HT1080 (cell line): ENCODE measurements at regions not wholly inside any gene's neighbourhood (a gene's known extent, or its start where the extent isn't known, plus 50 kb on each side); places are given as distances from the start of the nearest gene placed in this dataset.
"Not testable (repeated sequence)": the region's sequence is repeated elsewhere in the genome, so short reads cannot be mapped to it uniquely, and the experiment has no call there.

Source experiments
- DNase-seq: peaks from one replicate; pipeline ENCODE4 v3.0.0-alpha.2; 2015; ENCODE audit warnings: low read depth

DNA sequence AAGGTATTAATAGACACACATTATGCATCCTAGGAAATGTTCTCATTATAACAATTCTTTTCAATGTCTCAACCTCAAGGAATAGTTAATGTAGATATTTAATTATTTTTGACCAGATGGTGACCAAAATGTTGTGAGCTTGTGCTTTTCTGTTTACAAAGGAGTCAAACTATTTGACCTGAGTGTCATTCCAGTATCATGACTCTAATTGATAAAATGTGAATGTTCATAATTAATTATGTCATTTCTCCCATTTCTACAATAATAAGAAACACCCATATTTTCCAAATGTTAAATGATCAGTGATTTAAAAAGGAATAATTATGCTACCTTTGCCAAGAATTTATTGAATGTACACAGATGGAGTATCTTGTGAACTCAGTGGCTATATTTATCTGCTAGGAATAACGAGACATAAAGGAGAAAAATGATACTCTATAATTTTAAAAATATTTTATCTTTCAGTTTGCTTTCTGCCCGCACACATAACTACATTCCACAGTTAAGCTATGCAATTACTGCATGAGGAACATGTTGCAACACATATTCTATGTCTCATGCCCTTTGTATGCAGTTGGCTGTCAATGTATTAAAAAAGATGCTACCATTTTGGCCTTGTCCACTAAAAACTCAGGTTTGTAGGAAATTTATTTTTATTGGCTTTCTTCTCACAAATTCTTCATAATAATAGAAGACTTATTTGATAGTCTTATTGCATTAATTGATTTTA lies 376.7 kb upstream of the CCDC179 start:
- DNase-seq: no peak

DNA sequence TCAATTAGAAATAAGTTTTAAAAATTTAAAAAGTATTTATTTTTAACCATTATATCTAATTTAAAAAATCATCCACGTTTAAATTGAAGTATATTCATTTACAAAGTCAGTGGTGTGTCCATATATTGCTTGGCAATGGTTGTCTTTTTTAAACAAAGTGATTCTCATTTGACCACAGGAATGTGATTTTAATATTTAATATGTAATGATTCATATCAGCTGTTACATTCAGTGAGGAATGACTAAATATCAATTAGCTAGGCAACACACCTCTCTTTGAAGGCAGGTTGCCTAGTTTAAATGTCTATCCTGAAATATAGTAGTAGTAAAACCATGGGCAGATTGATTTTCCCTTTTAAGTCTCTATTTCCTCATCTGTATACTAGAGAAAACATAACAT lies 392.2 kb upstream of the CCDC179 start:
- DNase-seq: no peak

DNA sequence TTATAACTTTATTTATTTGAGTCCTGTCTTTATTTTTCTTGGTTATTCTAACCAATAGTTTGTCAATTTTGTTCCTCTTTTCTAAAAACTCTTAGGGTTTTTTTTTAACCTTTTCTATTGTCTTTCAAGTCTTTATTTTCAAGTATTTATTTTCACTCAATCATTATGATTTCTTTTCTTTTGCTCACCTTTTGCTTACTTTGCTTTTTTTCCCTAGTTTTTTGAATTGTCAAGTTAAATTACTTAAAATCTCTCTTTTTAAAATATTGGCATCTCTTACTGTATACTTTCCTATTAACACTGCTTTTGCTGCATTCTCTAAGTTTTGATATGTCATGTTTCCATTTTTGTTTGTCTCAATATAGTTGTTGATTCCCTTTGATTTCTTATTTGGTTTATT lies 396.8 kb upstream of the CCDC179 start:
- DNase-seq: no peak

DNA sequence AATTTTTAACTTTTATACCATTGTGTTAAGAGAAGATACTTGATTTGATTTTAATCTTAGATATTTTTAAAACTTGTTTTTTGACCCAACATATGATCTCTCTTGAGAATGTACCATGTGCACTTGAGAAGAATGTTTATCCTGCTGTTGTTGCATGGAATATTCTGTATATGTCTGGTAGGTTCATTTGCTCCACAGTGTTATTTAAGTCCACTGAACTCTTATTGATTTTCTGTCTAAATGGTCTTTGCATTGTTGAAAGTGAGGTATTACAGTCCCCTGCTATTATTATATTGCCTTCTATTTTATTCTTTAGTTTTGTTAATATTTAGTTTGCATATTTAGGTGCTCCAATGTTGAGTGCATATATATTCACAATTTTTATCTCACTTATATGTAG lies 397.3 kb upstream of the CCDC179 start:
- DNase-seq: no peak

DNA sequence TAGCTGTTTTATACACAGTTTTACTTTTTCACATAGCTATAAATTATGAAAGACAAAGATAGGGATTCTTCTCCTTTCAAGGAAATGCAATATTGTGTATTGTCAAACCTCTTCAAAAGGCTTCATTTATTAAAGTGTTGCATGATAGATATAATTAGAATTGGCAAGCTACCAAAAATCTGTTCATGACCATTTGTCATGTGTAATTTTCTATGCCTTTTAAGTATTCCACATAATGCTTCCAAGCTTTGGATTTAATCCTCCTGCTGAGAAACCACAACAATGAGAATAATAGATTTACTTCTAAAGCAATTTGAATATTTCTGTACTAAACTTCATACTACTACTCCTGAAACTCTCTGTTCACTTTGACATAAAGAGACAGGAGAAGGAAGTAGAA lies 403.2 kb upstream of the CCDC179 start:
- DNase-seq: no peak

DNA sequence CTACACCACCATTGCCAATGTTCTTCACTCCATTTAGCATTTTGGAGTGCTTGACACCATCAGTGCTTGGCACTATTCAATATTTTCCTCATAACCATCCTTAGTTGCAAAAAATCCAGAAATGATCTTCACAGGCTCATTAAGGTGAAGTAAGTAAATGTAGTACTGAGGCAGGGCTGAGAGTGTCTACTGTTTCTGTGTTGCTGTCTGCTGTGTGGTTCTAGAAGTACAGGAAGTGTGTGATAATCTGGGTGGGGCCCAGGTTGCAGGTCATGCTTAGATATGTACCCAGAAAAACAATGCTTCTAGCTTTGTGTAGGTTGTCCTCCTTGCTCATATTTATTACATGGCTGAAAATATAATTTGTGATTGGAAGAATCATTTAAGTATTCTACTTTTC lies 411.8 kb upstream of the CCDC179 start:
- no peak for DNase-seq

DNA sequence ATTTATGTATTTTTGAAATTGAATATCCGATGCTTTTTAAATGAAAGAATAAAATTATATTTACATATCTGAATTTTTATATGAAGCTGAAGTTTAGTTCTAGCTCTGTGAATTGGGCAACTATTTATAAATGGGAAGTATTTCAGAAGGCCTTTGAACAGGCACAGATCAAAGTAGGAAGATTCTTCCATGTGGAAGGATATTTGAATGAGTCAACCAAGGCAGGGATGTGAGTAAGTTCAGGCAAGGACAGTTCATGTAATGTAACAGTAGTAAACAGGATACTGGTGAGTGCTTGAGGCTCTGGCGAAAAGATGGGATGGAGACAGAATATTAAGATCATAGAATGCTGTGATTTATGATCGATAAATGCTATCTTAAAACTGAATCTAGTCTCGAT lies 417.8 kb upstream of the CCDC179 start:
- peak; percentile 67 for DNase-seq

DNA sequence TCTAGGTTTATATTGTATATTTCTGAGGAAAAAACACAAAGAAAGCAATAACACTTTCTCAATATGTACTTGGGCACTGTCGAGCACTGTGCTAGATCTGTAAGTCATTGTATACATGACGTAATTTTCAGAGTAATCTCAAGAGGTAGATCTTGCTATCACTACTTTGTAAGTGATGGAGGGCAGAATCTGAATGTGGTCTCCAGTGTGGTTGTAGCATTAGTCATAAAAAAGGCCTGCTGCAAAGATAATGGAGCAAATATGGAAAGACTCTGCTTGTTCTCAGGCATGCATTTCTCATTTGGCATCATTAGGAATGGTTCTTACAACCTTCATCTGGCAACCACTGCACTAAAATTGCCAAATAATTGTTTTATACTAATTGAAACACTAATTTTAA lies 419.8 kb upstream of the CCDC179 start:
- peak; percentile 31 for DNase-seq

DNA sequence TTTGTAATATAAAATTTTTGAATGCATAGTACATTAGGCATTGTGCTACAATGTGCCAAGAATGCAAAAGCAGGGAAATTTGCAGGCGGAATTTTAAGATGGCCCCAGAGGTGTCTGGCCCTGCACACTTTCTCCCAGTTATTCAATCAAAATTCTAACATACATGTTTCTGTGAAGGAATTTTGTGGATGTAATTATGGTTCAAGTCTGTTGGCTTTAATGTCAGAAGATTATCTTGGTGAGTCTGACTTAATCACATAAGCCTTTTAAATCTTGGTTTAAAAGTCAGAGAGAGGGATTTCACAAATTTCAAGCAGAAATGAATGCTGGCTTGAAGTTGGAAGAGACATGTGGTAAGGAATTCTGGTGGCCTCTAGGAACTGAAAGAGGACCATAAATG lies 423.4 kb upstream of the CCDC179 start:
- no peak for DNase-seq

DNA sequence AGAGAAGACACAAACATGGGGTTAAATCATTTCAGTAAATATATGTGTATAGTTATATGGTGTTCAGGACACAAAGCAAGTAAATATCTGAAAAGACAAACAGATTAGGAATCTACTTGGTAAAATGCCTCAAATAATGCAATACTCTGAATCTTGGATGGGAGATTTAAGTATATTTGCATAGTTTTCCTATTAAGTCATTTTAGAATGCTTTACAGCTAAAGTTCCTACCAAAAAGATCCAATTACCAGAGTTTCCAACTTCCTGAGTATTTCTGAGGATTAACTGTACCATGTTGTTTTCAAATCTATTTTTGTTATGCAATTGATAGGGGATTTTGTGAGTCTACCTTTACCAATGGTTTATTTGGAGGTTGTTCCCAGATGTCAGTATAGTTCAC lies 424.4 kb upstream of the CCDC179 start:
- DNase-seq: no peak

DNA sequence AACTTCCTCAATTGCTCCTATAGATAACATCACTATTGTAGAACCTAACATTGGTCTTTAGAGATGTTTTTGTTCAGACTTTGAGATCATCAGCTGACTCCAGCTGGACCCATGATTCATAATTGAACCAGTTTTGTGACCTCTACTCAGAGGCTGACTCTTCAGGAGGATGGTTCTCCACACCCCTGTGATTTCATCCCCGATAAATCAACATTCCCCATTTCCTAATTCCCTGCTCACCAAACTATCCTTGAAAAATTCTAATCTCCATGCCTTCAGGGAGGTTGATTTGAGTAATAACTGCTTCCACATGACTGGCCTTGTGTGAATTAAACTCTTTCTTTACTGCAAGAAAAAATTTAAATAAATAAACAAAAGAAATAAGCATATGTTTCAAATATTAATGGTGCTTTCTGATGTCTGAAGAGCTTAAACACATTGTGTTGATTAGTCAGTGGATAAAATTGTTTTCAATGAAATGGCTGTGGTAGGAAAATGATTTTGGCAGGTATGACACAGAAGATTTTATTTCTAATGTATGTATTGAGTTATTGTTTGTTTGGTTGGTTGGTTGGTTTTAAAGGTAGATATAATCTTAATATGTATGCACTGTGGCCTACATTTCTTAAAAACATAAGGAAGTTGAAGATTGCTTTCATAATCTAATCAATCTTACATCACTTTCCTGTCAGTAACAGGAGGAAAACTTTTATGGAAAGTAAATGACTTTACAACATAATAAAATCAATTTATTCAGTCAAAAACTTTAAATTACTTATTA lies 427.9 kb upstream of the CCDC179 start:
- peak; percentile 4 for DNase-seq

DNA sequence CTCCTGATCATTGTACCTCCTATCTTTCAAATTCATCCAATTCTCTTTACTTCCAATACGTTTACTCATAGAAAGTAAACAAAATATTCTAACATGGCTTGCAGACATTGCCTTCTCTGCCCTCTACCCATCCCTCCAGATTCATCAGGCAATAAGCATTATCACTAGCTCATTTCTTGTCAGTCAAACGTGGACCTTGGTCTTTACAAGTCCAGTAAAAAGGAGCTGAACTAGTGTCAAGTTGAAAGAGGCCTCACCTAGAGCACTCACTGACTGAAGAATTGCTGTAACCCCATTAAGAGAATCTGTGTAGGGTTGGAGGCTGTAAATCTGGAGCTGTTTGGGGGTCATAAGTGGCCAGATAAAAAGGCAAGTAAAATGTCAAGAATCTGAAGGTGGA lies 435.0 kb upstream of the CCDC179 start:
- no peak for DNase-seq

DNA sequence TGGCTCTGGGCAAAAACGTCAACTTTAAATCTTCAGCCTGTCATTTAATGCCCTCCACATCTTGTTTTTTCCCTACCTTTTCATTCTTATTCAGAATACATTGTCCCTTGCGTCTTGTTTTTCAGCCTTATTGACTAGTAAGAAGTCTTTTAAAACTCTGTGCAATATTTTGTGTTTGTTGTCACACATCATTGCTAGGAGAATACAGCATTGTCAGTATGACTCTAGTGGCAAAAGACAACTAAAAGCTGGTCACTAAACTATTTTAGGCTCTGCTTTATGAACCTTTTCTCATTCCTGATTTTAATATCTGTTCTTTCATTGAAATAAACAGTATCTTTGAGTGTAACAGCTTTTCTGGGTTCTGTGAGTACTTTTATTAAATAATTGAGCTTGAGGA lies 447.8 kb upstream of the CCDC179 start:
- DNase-seq: no peak

DNA sequence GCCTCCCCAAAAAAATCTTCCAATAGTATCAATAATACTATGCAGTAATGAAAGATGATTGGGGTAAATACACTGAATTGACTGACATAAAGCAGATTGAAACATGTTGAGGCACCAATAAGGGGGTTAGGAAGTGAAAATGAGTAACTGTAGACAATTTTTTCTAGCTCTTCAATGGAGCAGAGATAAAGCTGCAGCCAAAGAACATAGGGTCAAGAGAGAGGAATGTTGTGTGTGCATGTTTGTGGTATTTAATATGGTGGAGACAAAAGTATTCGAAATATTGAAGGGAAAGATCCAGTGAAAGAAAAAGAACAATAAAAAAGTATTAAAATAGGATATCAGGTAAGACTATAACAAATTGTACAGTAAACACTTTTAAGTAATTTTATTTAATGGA lies 450.0 kb upstream of the CCDC179 start:
- DNase-seq: no peak

DNA sequence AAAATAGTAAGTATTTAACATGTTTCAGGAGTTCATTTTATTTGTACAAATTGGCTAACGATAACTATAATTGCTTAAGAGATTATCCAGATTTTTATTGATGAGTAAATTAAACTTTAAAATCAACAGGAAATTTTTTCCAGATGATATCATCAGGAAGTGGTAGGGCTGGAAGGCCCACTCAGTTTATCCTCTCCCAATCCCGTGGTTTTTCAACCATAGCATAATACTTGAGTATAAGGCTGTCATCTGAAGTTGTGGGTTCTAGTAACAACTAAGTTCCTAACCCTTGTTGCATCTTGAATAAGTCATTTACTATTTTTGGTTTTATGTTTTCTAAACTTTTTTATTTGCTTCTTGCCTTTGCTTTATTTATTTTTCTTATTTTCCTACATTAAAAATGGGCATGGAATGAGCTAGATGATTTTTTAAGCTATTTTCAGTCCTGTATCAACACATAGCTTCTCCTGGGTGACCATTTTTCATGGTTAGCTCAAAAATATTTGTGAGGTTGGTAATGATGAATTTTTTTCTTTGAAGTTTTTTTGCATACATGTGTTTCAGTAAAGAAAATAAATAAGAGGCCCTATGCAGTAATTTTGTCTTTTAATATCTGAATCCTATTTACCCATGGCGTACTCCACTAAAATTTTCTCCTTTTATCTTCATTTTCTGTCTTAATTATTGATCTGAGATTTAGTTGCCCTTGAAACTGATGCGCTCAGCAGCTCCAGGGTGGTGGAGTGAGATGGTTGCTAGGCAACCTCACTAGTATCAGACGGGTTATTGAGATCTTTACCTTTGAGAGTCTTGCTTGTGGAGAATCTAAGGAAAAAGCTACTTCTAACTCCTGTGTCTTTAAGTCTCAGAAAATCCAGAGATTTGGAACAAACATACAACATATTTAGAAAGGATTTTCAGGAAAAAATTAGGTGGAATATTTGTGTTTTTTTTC lies 452.0 kb upstream of the CCDC179 start:
- peak; percentile 66 for DNase-seq

DNA sequence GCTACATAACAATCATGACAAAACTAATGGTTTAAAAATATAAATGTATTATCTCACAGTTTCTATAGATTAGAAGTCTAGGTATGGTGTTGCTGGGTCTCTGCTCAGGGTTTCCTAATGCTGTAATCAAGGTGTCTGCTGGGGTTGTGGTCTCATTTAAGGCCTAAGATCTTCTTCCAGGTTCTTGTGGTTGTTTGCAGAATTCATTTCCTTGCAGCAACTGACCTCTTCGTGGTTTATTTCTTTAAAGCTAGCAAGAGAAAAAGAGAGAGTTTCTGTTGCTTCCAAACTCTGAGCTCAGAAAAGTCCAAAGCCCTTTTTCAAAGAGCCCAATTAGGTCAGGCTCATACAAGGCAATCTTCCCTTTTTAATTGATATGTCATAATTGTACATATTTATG lies 452.7 kb upstream of the CCDC179 start:
- DNase-seq: no peak

DNA sequence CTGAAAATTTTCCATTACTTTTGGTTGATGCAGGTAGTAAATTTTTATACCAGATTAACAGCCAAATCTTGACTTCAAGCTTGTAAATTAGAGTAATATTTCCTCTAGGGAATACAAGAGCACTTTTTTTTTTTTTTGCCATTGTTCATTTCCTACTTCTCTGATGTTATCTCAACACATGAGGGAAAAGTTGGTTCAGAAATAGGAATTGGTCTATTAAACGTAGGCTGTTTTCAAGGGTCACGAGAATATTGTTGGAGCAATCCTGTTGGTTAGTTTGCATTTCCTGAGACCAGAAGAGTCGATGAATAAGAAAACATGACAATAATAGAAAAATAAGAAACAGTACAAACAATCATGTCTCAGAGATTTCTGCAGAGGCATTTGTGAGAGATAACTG lies 453.9 kb upstream of the CCDC179 start:
- no peak for DNase-seq

DNA sequence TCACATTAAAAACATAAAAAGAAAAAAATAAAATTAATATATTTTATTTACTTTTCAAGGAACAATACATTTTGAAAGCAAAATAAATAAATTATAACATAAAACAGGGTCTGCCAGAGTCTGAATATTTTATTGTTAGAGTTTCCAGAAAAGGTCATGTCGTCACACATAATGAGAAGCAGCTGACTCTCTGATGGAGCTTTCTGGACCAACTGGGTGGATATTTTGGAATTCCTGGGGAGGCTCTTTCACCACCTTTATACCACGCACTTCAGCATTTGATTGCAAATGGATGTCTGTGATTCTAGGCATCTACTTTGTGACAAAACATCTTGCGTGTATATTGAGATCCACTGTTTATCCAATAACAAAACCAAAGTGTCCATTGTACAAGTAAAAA lies 455.0 kb upstream of the CCDC179 start:
- DNase-seq: no peak

DNA sequence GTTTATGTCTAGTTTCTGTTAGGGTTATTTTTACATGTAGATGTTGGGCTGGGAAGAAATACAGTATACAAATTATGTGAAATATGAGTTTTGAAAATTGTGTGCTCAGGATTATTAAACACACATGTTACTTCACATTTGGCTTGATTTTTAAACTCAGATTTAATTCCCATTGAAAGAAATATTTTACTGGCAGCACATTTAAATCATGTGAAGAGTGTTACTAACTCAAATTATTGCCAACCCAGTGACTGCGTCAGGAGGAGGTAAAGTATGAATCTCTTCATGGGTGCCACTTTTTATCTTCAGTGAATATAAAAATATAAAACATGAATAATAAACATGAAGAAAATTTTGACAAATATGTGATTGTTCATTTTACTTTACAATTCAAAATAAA lies 457.5 kb upstream of the CCDC179 start:
- DNase-seq: no peak

DNA sequence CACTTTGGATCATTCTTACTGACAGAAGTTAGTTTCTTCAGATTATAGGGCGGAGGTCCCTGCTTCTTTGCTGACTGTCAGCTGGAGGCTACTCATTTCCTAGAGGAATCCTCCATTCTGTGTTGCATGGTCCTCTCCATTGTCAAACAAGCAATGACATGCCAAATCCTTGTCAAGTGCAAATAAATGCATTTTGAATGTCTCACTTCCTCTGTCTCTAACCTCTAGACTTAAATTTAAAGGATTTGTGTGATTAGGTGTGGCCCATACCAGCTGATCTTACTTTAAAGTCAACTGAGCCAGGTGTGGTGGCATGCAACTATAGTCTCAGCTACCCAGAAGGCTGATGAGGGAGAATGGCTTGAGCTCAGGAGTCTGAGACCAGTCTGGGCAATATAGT lies 458.4 kb upstream of the CCDC179 start:
- DNase-seq: peak; percentile 15

DNA sequence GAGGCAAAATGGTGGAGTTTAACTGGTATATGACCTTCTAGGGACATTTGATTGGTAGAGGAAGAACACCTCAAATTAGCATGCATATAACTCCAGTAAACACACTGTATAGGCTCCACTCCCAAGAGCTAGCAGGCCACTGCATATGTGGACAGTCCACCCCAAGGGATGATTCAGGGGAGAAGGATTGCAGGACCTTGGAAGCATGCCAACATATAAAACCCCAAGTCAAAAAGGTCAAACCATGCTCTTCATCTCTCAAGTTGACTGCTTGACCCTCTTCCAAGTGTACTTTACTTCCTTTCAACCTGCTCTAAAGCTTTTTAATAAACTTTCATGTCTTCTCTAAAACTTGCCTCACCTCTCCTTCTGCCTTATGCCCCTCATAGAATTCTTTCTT lies 459.9 kb upstream of the CCDC179 start:
- peak; percentile 7 for DNase-seq

DNA sequence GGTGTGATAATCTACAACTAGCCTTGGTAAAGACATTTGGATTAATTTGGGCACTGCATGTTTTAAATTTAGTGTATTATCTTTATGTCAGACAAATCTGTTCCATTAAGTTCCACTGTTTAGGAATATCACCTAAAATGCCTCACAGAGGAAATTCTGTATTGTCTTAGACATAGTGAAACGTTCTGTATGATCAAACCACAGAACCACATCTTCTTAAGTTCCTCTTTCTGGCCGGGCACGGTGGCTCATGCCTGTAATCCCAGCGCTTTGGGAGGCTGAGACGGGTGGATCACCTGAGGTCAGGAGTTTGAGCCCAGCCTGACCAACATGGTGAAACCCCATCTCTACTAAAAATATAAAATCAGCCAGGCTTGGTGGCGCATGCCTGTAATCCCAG lies 475.3 kb upstream of the CCDC179 start:
- not testable (repeated sequence) for DNase-seq
